Left lung (tissue), 4 donors: ENCODE measurements at regions not wholly inside any gene's neighbourhood (a gene's known extent, or its start where the extent isn't known, plus 50 kb on each side); places are given as distances from the start of the nearest gene placed in this dataset.

Source experiments
- ATAC-seq: fragments of 200-7000 bp; cut with Tn5 transposase; one replicate; pipeline ENCODE4 v1.9.1; 2020; ENCODE audit warnings: moderate library complexity
- DNase-seq, 4 donors: peaks; one replicate each; pipeline ENCODE4 v3.0.0-alpha.2; 2013 to 2020
- H3K27ac ChIP-seq, 2 donors: fragments of 200-600 bp; sonication (generic) in 1 of 2; one replicate each; pipeline versions ENCODE4 v1.5.0 to v1.8.0; 2020 to 2021
- H3K27me3 ChIP-seq, 2 donors: fragments of 200-600 bp; sonication (generic) in 1 of 2; one replicate each; pipeline versions ENCODE4 v1.5.0 to v1.8.0; 2020 to 2021
- H3K36me3 ChIP-seq, 2 donors: fragments of 200-600 bp; sonication (generic) in 1 of 2; one replicate each; pipeline versions ENCODE4 v1.5.0 to v1.8.0; 2020 to 2021
- H3K4me1 ChIP-seq, 2 donors: fragments of 200-600 bp; one replicate each; pipeline ENCODE4 v1.8.0; 2021
- H3K4me3 ChIP-seq, 2 donors: fragments of 200-600 bp; sonication (generic) in 1 of 2; one replicate each; pipeline versions ENCODE4 v1.5.0 to v1.8.0; 2020 to 2021; ENCODE audit warnings: mild to moderate bottlenecking in 1 of 2
- H3K9me3 ChIP-seq, 2 donors: fragments of 200-600 bp; sonication (generic) in 1 of 2; one replicate each; pipeline versions ENCODE4 v1.5.0 to v1.8.0; 2020 to 2021
- CTCF ChIP-seq, 2 donors: fragments of 200-600 bp; sonication (generic) in 1 of 2; IDR thresholded peaks; one replicate each; pipeline versions ENCODE4 v1.5.0 to v1.8.0; 2021; ENCODE audit warnings: antibody characterized with exemption in 2 of 2
- intact Hi-C, 2 donors: fragments of 100-400 bp; cut with DNase I; formaldehyde crosslinking; loops; one replicate each; pipeline versions ENCODE4 v1.11.2 to v1.14.2; 2022
- donor health status: DM: no; HTN: yes; CAD: no.
- donor health status: DM: no; HTN: no; CAD: no.

GRCh38 chr5:170451747-170452365 is 52.0 kb upstream of the KCNIP1 start:
- no peak for ATAC-seq
- Histone ChIP-seq H3K27ac (peak overlapping the region in 1 of 2 donors; percentile 53), H3K27me3 (no peaks in the 10 kb centered on the region), H3K4me1 (no peaks in the 10 kb centered on the region), H3K36me3 (no peaks in the 10 kb centered on the region), H3K9me3 (peaks cover 0 to 8% of the 10 kb centered on the region in 2 donors), H3K4me3 (no peak overlapping the region)
- no peak for DNase-seq
- no peak for TF ChIP-seq CTCF (IDR thresholded peaks at IDR 0.05)
- intact Hi-C loops, result no loop called here

GRCh38 chr5:170450061-170450669 is 53.7 kb upstream of the KCNIP1 start:
- H3K27ac ChIP-seq, result no peak overlapping the region
- H3K27me3 ChIP-seq, result no peaks in the 10 kb centered on the region
- TF ChIP-seq CTCF (IDR thresholded peaks at IDR 0.05), result no peak
- H3K4me3 ChIP-seq, result no peak overlapping the region
- H3K9me3 ChIP-seq, result peaks cover 0 to 8% of the 10 kb centered on the region in 2 donors
- H3K36me3 ChIP-seq, result no peaks in the 10 kb centered on the region
- no peak for ATAC-seq
- no peaks in the 10 kb centered on the region for H3K4me1 ChIP-seq
- intact Hi-C loops, result no loop called here
- no peak for DNase-seq

GRCh38 chr5:170449232-170449631 is 54.6 kb upstream of the KCNIP1 start:
- no peaks in the 10 kb centered on the region for H3K27me3 ChIP-seq
- DNase-seq, result no peak
- intact Hi-C loops, result no loop called here
- peaks cover 0 to 8% of the 10 kb centered on the region in 2 donors for H3K9me3 ChIP-seq
- H3K4me1 ChIP-seq, result no peaks in the 10 kb centered on the region
- no peak overlapping the region for H3K27ac ChIP-seq
- ATAC-seq, result no peak
- H3K36me3 ChIP-seq, result no peaks in the 10 kb centered on the region
- no peak overlapping the region for H3K4me3 ChIP-seq
- no peak for TF ChIP-seq CTCF (IDR thresholded peaks at IDR 0.05)

- Histone ChIP-seq H3K27me3 (no peaks in the 10 kb centered on the region), H3K27ac (no peak overlapping the region), H3K9me3 (peaks cover 0 to 8% of the 10 kb centered on the region in 2 donors), H3K36me3 (no peaks in the 10 kb centered on the region), H3K4me3 (no peak overlapping the region), H3K4me1 (no peaks in the 10 kb centered on the region)
- ATAC-seq (no peak), DNase-seq (no peak)
- no peak for TF ChIP-seq CTCF (IDR thresholded peaks at IDR 0.05)
- intact Hi-C loops, result no loop called here
Measured at GRCh38 chr5:170448221-170448620, 55.6 kb upstream of the KCNIP1 start.

DNA sequence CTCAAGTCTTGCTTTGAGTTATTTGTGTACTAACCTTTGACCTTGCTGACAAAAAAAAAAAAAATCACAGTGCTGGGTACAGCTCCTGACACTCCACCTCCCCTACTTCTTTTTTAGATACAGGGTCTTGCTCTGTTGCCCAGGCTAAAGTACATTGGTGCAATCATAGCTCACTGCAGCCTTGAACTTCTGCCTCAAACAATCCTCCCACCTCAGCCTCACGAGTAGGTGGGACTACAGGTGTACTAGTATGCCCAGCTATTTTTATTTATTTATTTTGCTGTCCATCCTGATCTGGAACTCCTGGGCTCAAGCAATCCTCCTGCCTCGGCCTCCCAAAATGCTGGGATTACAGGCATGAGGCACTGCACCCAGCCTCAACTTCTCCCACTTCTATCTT is 57.2 kb upstream of the KCNMB1 start:
- Histone ChIP-seq H3K9me3 (peaks cover 0 to 8% of the 10 kb centered on the region in 2 donors), H3K36me3 (no peaks in the 10 kb centered on the region), H3K4me3 (no peak overlapping the region), H3K4me1 (no peaks in the 10 kb centered on the region), H3K27ac (no peak overlapping the region), H3K27me3 (no peaks in the 10 kb centered on the region)
- DNase-seq (no peak), ATAC-seq (no peak)
- intact Hi-C loops, result no loop called here
- TF ChIP-seq CTCF (IDR thresholded peaks at IDR 0.05), result no peak
